ENCODE measurements at regions not wholly inside any gene's neighbourhood (a gene's known extent, or its start where the extent isn't known, plus 50 kb on each side); places are given as distances from the start of the nearest gene placed in this dataset.
"Not testable (repeated sequence)": the region's sequence is repeated elsewhere in the genome, so short reads cannot be mapped to it uniquely, and the experiment has no call there.

GRCh38 chr21:15126948-15127347 is 62.1 kb upstream of the NRIP1 start:
- peaks cover 20% of the 10 kb centered on the region for H3K4me1 Mint-ChIP-seq (ENCODE audit: low read depth, unreplicated experiment)
- H3K27me3 Mint-ChIP-seq (ENCODE audit: unreplicated experiment): peaks cover 2% of the 10 kb centered on the region
- H3K27ac Mint-ChIP-seq (ENCODE audit: unreplicated experiment): no peak overlapping the region
- no peaks in the 10 kb centered on the region for H3K36me3 Mint-ChIP-seq (ENCODE audit: unreplicated experiment)
- DNase-seq: no peak
- no peak overlapping the region for H3K4me3 Mint-ChIP-seq (ENCODE audit: unreplicated experiment)
- H3K9me3 Mint-ChIP-seq (ENCODE audit: unreplicated experiment): peaks cover 4% of the 10 kb centered on the region
- no peak for TF ChIP-seq CTCF (IDR thresholded peaks at IDR 0.05; ENCODE audit: partially characterized antibody, unreplicated experiment)

GRCh38 chr21:15127437-15127836 is 62.6 kb upstream of the NRIP1 start:
- H3K36me3 Mint-ChIP-seq (ENCODE audit: unreplicated experiment): no peaks in the 10 kb centered on the region
- no peak overlapping the region for H3K4me3 Mint-ChIP-seq (ENCODE audit: unreplicated experiment)
- H3K4me1 Mint-ChIP-seq (ENCODE audit: low read depth, unreplicated experiment): peaks cover 20% of the 10 kb centered on the region
- H3K27ac Mint-ChIP-seq (ENCODE audit: unreplicated experiment): no peak overlapping the region
- no peak for DNase-seq
- H3K9me3 Mint-ChIP-seq (ENCODE audit: unreplicated experiment): peaks cover 4% of the 10 kb centered on the region
- TF ChIP-seq CTCF (IDR thresholded peaks at IDR 0.05; ENCODE audit: partially characterized antibody, unreplicated experiment): no peak
- peaks cover 2% of the 10 kb centered on the region for H3K27me3 Mint-ChIP-seq (ENCODE audit: unreplicated experiment)

- H3K27ac Mint-ChIP-seq (ENCODE audit: unreplicated experiment): no peak overlapping the region
- no peak overlapping the region for H3K4me3 Mint-ChIP-seq (ENCODE audit: unreplicated experiment)
- peaks cover 4% of the 10 kb centered on the region for H3K9me3 Mint-ChIP-seq (ENCODE audit: unreplicated experiment)
- H3K27me3 Mint-ChIP-seq (ENCODE audit: unreplicated experiment): peaks cover 2% of the 10 kb centered on the region
- no peaks in the 10 kb centered on the region for H3K36me3 Mint-ChIP-seq (ENCODE audit: unreplicated experiment)
- peaks cover 20% of the 10 kb centered on the region for H3K4me1 Mint-ChIP-seq (ENCODE audit: low read depth, unreplicated experiment)
- no peak for DNase-seq
- TF ChIP-seq CTCF (IDR thresholded peaks at IDR 0.05; ENCODE audit: partially characterized antibody, unreplicated experiment): no peak
Measured at GRCh38 chr21:15128267-15128666, 63.5 kb upstream of the NRIP1 start.

- not testable (repeated sequence) for H3K4me3 Mint-ChIP-seq (ENCODE audit: unreplicated experiment); H3K27me3 Mint-ChIP-seq (ENCODE audit: unreplicated experiment); DNase-seq; H3K9me3 Mint-ChIP-seq (ENCODE audit: unreplicated experiment); H3K36me3 Mint-ChIP-seq (ENCODE audit: unreplicated experiment); H3K27ac Mint-ChIP-seq (ENCODE audit: unreplicated experiment)
- peaks cover 20% of the 10 kb centered on the region for H3K4me1 Mint-ChIP-seq (ENCODE audit: low read depth, unreplicated experiment)
Measured at GRCh38 chr21:15128714-15129113, 63.9 kb upstream of the NRIP1 start.

- peak; percentile 18 for DNase-seq
- H3K4me1 Mint-ChIP-seq (ENCODE audit: low read depth, unreplicated experiment): peaks cover 20% of the 10 kb centered on the region
- H3K36me3 Mint-ChIP-seq (ENCODE audit: unreplicated experiment): no peaks in the 10 kb centered on the region
- H3K4me3 Mint-ChIP-seq (ENCODE audit: unreplicated experiment): no peak overlapping the region
- peaks cover 4% of the 10 kb centered on the region for H3K9me3 Mint-ChIP-seq (ENCODE audit: unreplicated experiment)
- H3K27ac Mint-ChIP-seq (ENCODE audit: unreplicated experiment): no peak overlapping the region
- H3K27me3 Mint-ChIP-seq (ENCODE audit: unreplicated experiment): peaks cover 2% of the 10 kb centered on the region
- TF ChIP-seq CTCF (IDR thresholded peaks at IDR 0.05; ENCODE audit: partially characterized antibody, unreplicated experiment): no peak
Measured at GRCh38 chr21:15130326-15130725, 65.5 kb upstream of the NRIP1 start.

- Mint-ChIP-seq H3K9me3 (ENCODE audit: unreplicated experiment) (peaks cover 4% of the 10 kb centered on the region), H3K4me1 (ENCODE audit: low read depth, unreplicated experiment) (peaks cover 20% of the 10 kb centered on the region), H3K27ac (ENCODE audit: unreplicated experiment) (no peak overlapping the region), H3K27me3 (ENCODE audit: unreplicated experiment) (peaks cover 2% of the 10 kb centered on the region), H3K4me3 (ENCODE audit: unreplicated experiment) (no peak overlapping the region), H3K36me3 (ENCODE audit: unreplicated experiment) (no peaks in the 10 kb centered on the region)
- no peak for DNase-seq
- no peak for TF ChIP-seq CTCF (IDR thresholded peaks at IDR 0.05; ENCODE audit: partially characterized antibody, unreplicated experiment)
Measured at GRCh38 chr21:15130751-15131150, 66.0 kb upstream of the NRIP1 start.

Data from glutamatergic neuron (in vitro differentiated cells).